Fibroblast of skin of abdomen (primary cell): ENCODE measurements at regions not wholly inside any gene's neighbourhood (a gene's known extent, or its start where the extent isn't known, plus 50 kb on each side); places are given as distances from the start of the nearest gene placed in this dataset.

Experiments used
- DNase-seq: peaks from one replicate; pipeline ENCODE4 v3.0.0-alpha.2; 2013

- DNase-seq: no peak
These were observed 60.3 kb downstream of the DACT1 start for GRCh38 chr14:58697930-58698642.

- DNase-seq: no peak
These were observed 62.0 kb downstream of the DACT1 start for GRCh38 chr14:58699681-58700205.

GRCh38 chr14:58701156-58701555 is 63.4 kb downstream of the DACT1 start:
- DNase-seq: no peak

GRCh38 chr14:58701604-58702003 is 63.8 kb downstream of the DACT1 start:
- DNase-seq: no peak

GRCh38 chr14:58702441-58703160 is 64.8 kb downstream of the DACT1 start:
- no peak for DNase-seq

GRCh38 chr14:58703161-58703506 is 65.4 kb downstream of the DACT1 start:
- DNase-seq: no peak

- peak; percentile 46 for DNase-seq
These were observed 67.3 kb downstream of the DACT1 start for GRCh38 chr14:58705066-58705465.

GRCh38 chr14:58707949-58708348 is 70.2 kb downstream of the DACT1 start:
- no peak for DNase-seq

- no peak for DNase-seq
These were observed 72.2 kb downstream of the DACT1 start for GRCh38 chr14:58709949-58710348.

- no peak for DNase-seq
These were observed 73.6 kb downstream of the DACT1 start for GRCh38 chr14:58711382-58711781.

- DNase-seq: peak; percentile 37
These were observed 74.6 kb downstream of the DACT1 start for GRCh38 chr14:58712357-58712756.

GRCh38 chr14:58713677-58714076 is 75.9 kb downstream of the DACT1 start:
- no peak for DNase-seq

GRCh38 chr14:58716706-58717105 is 78.9 kb downstream of the DACT1 start:
- DNase-seq: no peak

- DNase-seq: no peak
These were observed 79.4 kb downstream of the DACT1 start for GRCh38 chr14:58717211-58717610.

- DNase-seq: peak; percentile 48
These were observed 80.1 kb downstream of the DACT1 start for GRCh38 chr14:58717813-58718212.

GRCh38 chr14:58718226-58719205 is 80.8 kb downstream of the DACT1 start:
- no peak for DNase-seq

- no peak for DNase-seq
These were observed 84.0 kb downstream of the DACT1 start for GRCh38 chr14:58721723-58722122.

- DNase-seq: no peak
These were observed 84.7 kb downstream of the DACT1 start for GRCh38 chr14:58722441-58722840.

- DNase-seq: no peak
These were observed 86.4 kb downstream of the DACT1 start for GRCh38 chr14:58724206-58724605.

GRCh38 chr14:58724702-58725101 is 86.9 kb downstream of the DACT1 start:
- no peak for DNase-seq

- no peak for DNase-seq
These were observed 87.5 kb downstream of the DACT1 start for GRCh38 chr14:58725226-58725625.

GRCh38 chr14:58725871-58726270 is 88.1 kb downstream of the DACT1 start:
- no peak for DNase-seq
